ENCODE measurements at regions not wholly inside any gene's neighbourhood (a gene's known extent, or its start where the extent isn't known, plus 50 kb on each side); places are given as distances from the start of the nearest gene placed in this dataset.

GRCh38 chr13:40221460-40222201 is 444.8 kb downstream of the FOXO1 start:
- TF ChIP-seq, protein P1, sequence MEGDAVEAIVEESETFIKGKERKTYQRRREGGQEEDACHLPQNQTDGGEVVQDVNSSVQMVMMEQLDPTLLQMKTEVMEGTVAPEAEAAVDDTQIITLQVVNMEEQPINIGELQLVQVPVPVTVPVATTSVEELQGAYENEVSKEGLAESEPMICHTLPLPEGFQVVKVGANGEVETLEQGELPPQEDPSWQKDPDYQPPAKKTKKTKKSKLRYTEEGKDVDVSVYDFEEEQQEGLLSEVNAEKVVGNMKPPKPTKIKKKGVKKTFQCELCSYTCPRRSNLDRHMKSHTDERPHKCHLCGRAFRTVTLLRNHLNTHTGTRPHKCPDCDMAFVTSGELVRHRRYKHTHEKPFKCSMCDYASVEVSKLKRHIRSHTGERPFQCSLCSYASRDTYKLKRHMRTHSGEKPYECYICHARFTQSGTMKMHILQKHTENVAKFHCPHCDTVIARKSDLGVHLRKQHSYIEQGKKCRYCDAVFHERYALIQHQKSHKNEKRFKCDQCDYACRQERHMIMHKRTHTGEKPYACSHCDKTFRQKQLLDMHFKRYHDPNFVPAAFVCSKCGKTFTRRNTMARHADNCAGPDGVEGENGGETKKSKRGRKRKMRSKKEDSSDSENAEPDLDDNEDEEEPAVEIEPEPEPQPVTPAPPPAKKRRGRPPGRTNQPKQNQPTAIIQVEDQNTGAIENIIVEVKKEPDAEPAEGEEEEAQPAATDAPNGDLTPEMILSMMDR (conservative IDR thresholded peaks at IDR 0.05 in 1 of 2, IDR thresholded peaks at IDR 0.05 in 1 of 2; ENCODE audit: low read depth in 1 of 2, low read length in 2 of 2), result no peak
- no peak for TF ChIP-seq EZH2 (IDR thresholded peaks at IDR 0.05; ENCODE audit: low read length, missing control alignments)

Data from fibroblast of lung (primary cell).